COLO668 (cell line): ENCODE measurements at regions not wholly inside any gene's neighbourhood (a gene's known extent, or its start where the extent isn't known, plus 50 kb on each side); places are given as distances from the start of the nearest gene placed in this dataset.
"Not testable (repeated sequence)": the region's sequence is repeated elsewhere in the genome, so short reads cannot be mapped to it uniquely, and the experiment has no call there.

ENCODE experiments used
- DNase-seq: peaks from one replicate; lab custom pipeline; 2025; ENCODE audit not compliant: unreplicated experiment; lab: John Stamatoyannopoulos, UW

GRCh38 chr5:125064621-125065438 is 318.4 kb upstream of the ZNF608 start:
- DNase-seq: no peak

GRCh38 chr5:125065741-125066140 is 319.3 kb upstream of the ZNF608 start:
- no peak for DNase-seq

- DNase-seq: no peak
Observed at GRCh38 chr5:125070961-125071360, 324.5 kb upstream of the ZNF608 start.

- DNase-seq: no peak
Observed at GRCh38 chr5:125073090-125073489, 326.7 kb upstream of the ZNF608 start.

GRCh38 chr5:125075567-125075966 is 329.1 kb upstream of the ZNF608 start:
- no peak for DNase-seq

- DNase-seq: not testable (repeated sequence)
Observed at GRCh38 chr5:125079028-125079427, 332.6 kb upstream of the ZNF608 start.

GRCh38 chr5:125081101-125081500 is 334.7 kb upstream of the ZNF608 start:
- DNase-seq: no peak

- no peak for DNase-seq
Observed at GRCh38 chr5:125083981-125084380, 337.5 kb upstream of the ZNF608 start.

GRCh38 chr5:125085797-125086505 is 339.5 kb upstream of the ZNF608 start:
- no peak for DNase-seq

GRCh38 chr5:125088522-125089105 is 342.2 kb upstream of the ZNF608 start:
- no peak for DNase-seq

GRCh38 chr5:125092138-125092537 is 345.7 kb upstream of the ZNF608 start:
- DNase-seq: not testable (repeated sequence)

- no peak for DNase-seq
Observed at GRCh38 chr5:125093776-125094175, 347.3 kb upstream of the ZNF608 start.

- DNase-seq: no peak
Observed at GRCh38 chr5:125100342-125100741, 353.9 kb upstream of the ZNF608 start.

- DNase-seq: no peak
Observed at GRCh38 chr5:125100951-125101350, 354.5 kb upstream of the ZNF608 start.

- no peak for DNase-seq
Observed at GRCh38 chr5:125103459-125103858, 357.0 kb upstream of the ZNF608 start.

- DNase-seq: no peak
Observed at GRCh38 chr5:125106271-125106670, 359.8 kb upstream of the ZNF608 start.

- no peak for DNase-seq
Observed at GRCh38 chr5:125106881-125107280, 360.4 kb upstream of the ZNF608 start.

GRCh38 chr5:125109293-125109692 is 362.9 kb upstream of the ZNF608 start:
- DNase-seq: no peak

- DNase-seq: no peak
Observed at GRCh38 chr5:125109816-125110215, 363.4 kb upstream of the ZNF608 start.

GRCh38 chr5:125112196-125112595 is 365.8 kb upstream of the ZNF608 start:
- no peak for DNase-seq

- DNase-seq: no peak
Observed at GRCh38 chr5:125113328-125113727, 366.9 kb upstream of the ZNF608 start.

GRCh38 chr5:125115195-125115525 is 368.7 kb upstream of the ZNF608 start:
- no peak for DNase-seq
